Peyer's patch (tissue), 4 donors: ENCODE measurements at regions not wholly inside any gene's neighbourhood (a gene's known extent, or its start where the extent isn't known, plus 50 kb on each side); places are given as distances from the start of the nearest gene placed in this dataset.

Experiments used
- CTCF ChIP-seq, 6 experiments: fragments of 450-650 bp in 4 of 6; fragments of 200-600 bp in 2 of 6; sonication (generic) in 1 of 6; IDR thresholded peaks; one replicate each; pipeline ENCODE4 v1.5.1; 2017 to 2019; ENCODE audit warnings: antibody characterized with exemption in 6 of 6, mild to moderate bottlenecking in 3 of 6, moderate library complexity in 1 of 6
- POLR2A ChIP-seq, 2 donors: fragments of 450-650 bp; IDR thresholded peaks; one replicate each; pipeline ENCODE4 v1.5.1; 2017; ENCODE audit warnings: antibody characterized with exemption in 2 of 2, mild to moderate bottlenecking in 2 of 2, moderate library complexity in 2 of 2

DNA sequence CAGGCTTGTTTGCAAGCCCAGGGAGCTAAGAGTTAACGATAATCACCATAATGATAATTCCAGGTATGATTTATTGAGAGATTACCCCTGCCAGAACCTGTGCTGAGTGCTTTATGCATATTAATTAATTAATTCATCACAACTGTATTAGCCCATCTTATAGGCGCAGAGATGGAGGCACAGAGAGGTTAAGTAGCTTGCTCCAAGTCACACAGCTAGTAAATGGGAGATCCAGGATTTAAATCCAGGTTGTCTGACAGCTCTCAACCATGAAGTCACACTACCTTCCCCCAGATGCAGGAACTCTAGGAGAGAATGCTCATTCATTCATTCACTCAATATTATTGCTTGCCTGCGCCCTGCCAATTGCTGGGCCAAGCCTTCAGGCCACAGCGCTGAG, 84.5 kb downstream of the FAM241B start:
- TF ChIP-seq POLR2A (IDR thresholded peaks at IDR 0.05) (no peak), CTCF (IDR thresholded peaks at IDR 0.05) (no peak)
